Kidney tubule cell (primary cell): ENCODE measurements at regions not wholly inside any gene's neighbourhood (a gene's known extent, or its start where the extent isn't known, plus 50 kb on each side); places are given as distances from the start of the nearest gene placed in this dataset.

Experiments
- DNase-seq: peaks from one replicate; pipeline ENCODE4 v3.0.0-alpha.2; 2018; ENCODE audit warnings: low spot score

DNA sequence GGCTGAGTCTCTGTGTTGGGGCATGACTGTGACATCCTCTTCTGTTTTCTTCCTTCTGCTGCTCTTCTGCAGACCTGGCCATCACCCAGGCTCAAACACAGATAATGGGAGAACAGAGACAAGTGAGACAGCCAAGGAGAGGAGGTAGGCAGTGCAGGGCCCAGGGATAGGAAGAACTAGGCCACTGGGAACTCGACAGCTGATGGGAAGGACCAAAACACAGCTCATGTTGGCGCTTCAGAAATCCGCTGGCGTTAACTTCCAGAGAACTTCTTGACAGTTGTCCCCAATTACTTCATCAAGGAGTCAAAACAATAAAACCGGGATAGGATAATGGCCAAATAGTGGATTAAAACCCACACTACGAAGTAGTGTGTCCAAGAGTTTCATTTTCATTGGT lies 97.0 kb upstream of the PALS2 start:
- DNase-seq: no peak

DNA sequence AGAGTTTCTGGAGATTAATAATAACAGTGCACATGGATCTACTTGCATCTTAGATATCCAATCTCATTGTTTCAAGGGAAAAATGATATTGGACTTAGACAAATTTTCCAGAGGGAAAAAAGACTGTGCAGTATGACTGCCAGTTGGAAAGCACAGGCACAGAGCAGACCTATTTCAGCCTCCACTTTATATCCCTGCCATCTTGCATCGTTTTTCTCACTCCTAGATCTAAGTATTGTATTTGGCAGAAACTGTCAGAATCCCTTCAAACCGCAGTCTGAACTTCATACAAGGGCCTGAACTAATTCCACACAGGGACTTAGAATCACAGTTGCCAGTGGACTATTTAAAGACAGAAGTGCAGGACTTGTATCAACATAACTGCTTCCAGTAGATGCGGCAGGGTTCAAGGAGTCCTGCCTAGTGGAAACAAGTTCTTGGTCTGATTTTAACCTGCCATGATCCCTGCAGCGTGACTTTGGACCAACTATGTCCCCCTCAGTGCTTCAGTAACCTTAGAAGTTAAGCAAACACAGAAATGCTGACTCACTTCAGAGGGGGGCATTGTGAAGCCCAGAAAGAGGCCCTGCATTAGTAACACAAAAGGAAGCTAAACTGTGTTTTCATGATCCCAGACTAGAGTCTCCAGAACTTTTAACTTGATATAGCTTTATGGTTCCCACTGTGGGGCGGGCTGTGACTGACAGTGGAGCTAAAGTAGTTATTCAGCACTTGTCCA lies 95.7 kb upstream of the PALS2 start:
- peak; percentile 93 for DNase-seq

DNA sequence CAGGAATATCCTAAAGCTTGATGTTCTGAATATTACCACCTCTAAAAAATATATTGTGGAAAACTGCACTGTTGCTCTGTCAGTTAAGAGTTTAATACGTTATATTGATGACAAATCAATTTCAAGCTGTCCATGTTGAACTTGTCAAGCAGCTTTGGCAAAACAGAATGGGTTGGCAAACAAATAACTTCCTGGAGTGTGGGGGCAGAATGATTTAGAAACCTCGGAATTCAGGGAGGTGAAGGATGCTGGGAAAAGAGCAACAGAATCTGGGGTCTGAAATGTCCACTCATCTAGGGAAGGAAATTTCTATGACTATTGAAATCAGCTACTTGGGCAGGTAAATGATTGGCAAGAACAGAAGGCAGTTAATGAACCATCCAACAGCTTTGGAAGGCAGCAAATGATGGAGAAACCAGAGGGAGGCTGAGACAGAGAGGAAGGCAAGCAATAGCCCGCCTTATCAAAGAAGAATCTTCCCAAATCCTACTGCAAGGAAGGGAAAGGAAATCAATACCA lies 95.1 kb upstream of the PALS2 start:
- peak; percentile 89 for DNase-seq

GRCh38 chr7:24480501-24480900 lies 92.8 kb upstream of the PALS2 start:
- DNase-seq: no peak

DNA sequence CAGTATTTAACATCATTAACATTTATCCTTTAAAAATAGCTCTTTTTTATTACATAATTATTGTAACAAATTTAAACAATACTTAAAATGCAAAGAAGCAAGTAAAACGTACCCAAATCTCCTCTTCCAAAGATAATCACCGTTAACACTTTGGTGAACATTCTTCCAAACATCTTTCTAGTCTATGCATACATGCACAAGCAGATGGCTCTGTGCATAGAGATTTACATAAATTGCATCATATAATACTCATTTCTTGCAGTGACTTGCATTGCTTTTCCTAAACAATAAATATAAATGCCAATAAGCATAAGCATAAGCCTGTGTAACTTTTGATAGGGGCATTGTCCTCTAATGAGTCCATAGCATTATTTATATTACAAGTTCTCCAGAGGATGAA lies 89.4 kb upstream of the PALS2 start:
- no peak for DNase-seq

- DNase-seq: no peak
Measured at GRCh38 chr7:24492576-24492975, 80.7 kb upstream of the PALS2 start.

DNA sequence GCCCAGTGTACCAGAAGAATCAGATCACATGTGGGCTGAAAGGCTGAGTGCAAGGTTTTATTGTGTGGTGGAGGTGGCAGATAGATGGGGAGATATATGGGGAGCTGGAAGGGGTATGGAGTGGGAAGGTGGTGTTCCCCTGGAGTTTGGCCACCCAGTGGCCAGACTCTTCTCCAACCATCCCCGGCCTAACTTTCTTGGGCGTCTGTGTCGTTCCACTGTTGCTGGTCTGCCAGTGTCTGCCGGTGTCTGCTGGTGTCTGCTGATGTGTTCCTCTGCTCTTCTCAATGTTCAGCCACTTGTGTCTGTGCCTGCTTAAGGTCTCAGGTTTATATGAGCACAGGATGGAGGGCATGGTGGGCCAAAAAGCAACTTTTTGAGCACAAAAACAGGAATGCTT lies 78.4 kb upstream of the PALS2 start:
- no peak for DNase-seq

DNA sequence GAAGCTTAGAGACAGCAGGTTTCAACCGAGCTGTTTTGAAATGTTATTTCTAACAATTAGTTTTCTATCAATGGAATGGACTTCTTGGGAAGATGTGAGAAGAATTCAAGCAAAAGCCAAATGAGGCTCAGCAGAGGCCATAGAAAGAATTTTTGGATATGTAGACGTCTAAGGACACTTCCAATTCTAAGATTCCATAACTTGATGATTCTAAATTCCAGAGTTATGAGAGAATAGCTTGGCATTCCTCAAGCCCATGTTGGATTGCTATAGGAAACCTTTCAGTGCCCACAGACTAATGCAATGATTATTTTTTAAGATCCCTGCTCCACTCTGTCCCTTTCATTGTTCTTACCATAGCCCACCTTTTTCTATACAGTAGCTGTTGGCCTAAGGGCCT lies 77.2 kb upstream of the PALS2 start:
- DNase-seq: no peak

- DNase-seq: no peak
Measured at GRCh38 chr7:24498439-24498838, 74.8 kb upstream of the PALS2 start.

DNA sequence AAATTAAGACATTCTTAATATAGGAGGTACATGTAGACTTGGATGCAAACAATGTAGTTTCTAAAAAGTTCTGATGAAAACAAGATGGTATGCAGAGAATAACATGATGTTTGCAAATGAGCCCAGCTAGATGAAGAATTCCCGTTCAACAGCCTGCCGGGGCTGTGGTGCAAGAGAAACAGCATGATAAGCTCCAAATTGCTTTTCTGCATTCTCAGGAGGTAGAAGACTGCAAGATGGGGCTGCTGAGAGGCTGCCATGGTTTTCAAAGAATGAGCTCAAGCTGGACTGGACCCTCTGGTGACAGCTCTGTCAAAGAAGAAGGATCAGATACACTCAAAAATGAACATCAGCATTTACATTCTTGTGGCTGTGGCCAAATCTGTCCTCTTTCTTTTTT lies 73.4 kb upstream of the PALS2 start:
- no peak for DNase-seq

DNA sequence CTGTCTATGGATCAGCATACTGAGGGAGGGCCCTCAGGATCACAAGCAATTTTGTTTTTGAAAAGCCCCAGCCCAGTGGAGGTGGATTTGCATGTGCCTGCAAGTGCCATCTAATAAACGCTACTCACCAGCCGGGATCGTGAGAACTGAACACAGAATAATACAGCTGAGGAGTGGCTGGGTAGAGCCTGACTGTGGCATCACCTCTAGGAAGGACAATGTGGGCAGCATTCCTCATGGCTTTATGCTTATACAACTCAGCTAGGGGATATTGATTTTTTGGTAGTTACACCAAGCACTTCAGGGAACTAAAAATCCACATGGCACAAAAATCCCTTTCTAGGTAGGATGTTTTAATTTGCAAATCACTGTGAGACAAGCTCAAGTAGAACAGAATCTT lies 72.7 kb upstream of the PALS2 start:
- no peak for DNase-seq

GRCh38 chr7:24501009-24501408 lies 72.2 kb upstream of the PALS2 start:
- DNase-seq: no peak

DNA sequence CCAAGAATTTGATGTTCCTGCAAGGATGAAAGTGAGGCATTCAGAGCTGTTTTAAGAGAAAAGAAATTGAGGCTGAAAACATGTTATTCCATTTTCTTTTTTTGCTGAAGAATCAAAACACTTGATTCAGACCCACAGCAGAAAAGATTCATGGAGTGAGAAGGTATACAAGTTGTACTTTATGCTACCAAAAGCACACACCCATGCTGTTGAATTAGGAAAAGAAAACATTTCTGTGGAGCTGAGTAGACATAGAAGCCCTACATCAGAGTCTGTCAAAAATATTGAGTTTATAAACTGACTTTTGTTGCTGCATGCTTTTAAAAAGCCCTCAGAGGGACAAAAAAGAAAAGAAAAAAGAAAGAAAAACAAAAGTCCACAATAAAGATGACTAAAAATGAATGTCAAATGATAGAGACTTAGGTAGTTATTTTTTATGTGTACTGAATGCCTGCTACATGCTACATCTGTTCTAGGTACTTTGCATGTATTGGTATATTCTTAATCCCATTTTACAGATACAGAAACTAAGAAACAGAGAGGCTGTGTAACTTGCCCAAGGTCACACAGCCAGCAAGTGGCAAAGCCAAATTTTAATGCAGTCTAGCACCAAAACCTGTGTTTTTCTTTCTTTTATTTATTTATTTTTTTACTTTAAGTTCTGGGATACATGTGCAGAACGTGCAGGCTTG lies 71.7 kb upstream of the PALS2 start:
- no peak for DNase-seq

GRCh38 chr7:24502135-24502488 lies 71.1 kb upstream of the PALS2 start:
- DNase-seq: no peak

GRCh38 chr7:24503506-24503905 lies 69.7 kb upstream of the PALS2 start:
- no peak for DNase-seq

- DNase-seq: no peak
Measured at GRCh38 chr7:24504040-24504439, 69.2 kb upstream of the PALS2 start.

GRCh38 chr7:24504836-24505235 lies 68.4 kb upstream of the PALS2 start:
- no peak for DNase-seq

GRCh38 chr7:24505968-24506367 lies 67.3 kb upstream of the PALS2 start:
- DNase-seq: no peak

DNA sequence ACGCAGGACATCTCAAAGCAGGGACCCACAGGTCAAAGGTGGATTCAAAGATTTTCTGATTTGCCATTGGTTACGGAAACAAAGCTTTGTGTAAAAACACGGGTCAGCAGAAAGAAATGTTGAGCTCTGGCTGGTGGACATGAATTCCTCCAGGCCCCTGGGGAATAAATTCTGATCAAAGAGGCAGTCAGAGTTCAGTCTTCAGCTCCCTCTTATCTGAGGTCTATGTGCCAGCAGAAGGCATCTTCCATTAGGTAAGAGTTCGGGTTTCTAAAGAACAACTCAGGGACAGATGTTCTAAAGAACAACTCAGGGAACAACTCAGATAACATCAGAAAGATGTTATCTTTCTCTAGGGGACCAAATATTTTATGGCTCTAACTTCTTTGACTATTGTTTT lies 64.9 kb upstream of the PALS2 start:
- DNase-seq: no peak

DNA sequence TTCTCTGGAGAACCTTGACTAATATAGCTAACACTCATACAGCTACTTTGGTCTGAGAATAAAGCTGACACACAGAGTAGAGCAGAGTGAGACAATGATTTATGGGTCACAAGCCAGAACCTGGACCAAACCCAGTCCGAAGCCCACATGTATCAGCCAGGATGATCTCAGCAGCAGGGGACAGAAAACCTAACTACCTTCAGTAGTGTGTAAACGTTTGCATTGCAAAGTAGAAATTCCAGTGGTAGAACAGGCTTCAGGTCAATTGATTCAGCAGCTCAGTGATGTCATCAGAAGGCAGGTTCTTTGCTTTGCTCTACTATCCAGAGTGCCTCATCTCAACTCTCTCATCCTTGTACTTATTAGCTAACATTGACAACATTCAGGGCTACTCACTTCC lies 62.5 kb upstream of the PALS2 start:
- DNase-seq: peak; percentile 83

GRCh38 chr7:24517166-24517565 lies 56.1 kb upstream of the PALS2 start:
- DNase-seq: no peak

DNA sequence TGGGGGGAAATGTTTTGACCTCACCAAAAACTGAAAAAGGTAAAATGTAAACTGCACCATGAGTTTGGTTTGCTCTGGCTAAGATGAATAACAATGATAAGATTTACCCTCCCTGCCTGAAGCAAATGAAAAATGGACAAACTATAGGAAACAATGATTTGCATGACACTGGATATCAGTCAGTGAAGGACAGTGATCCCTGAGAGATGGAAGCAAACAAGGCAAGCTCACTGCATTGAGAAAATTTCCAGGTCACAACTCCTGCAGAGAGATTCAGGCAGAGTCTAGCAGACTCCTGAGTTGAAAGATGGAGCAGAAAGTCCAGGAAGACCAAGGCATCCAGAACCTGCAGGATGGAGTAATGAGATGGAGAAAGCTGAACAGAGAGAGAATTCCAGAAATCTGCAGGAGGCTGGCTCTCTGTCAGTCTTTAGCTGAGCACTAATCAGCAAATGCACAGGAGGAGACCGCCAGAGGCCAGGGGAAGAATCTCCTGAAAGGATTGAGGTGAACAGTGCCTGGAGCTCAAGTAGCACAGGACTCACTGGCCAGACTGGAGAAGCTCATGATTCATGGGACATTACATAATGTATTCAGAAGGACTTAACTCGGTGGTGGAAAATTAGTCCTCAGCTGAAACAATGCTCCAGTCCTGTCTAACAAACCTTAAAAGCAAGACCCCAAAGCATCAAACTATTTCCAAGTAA lies 51.2 kb upstream of the PALS2 start:
- no peak for DNase-seq
